HG03103 (cell line): ENCODE measurements at regions not wholly inside any gene's neighbourhood (a gene's known extent, or its start where the extent isn't known, plus 50 kb on each side); places are given as distances from the start of the nearest gene placed in this dataset.

Source experiments
- ATAC-seq: cut with Tn5 transposase; IDR thresholded peaks from one replicate; pipeline ENCODE4 v1.9.1; 2021; ENCODE audit warnings: low read depth; ENCODE audit not compliant: unreplicated experiment

GRCh38 chr20:41889126-41889843, 271.1 kb upstream of the CHD6 start:
- no peak for ATAC-seq

- no peak for ATAC-seq
Observed at GRCh38 chr20:41888434-41888833, 270.3 kb upstream of the CHD6 start.

- no peak for ATAC-seq
Observed at GRCh38 chr20:41887500-41887899, 269.3 kb upstream of the CHD6 start.

GRCh38 chr20:41881466-41882046, 263.4 kb upstream of the CHD6 start:
- no peak for ATAC-seq

- no peak for ATAC-seq
Observed at GRCh38 chr20:41879123-41879522, 260.9 kb upstream of the CHD6 start.

GRCh38 chr20:41877911-41878310, 259.7 kb upstream of the CHD6 start:
- ATAC-seq, result no peak

- ATAC-seq, result no peak
Observed at GRCh38 chr20:41874658-41875057, 256.5 kb upstream of the CHD6 start.

- ATAC-seq, result no peak
Observed at GRCh38 chr20:41872930-41873329, 254.8 kb upstream of the CHD6 start.

- ATAC-seq, result no peak
Observed at GRCh38 chr20:41870869-41871462, 252.8 kb upstream of the CHD6 start.

GRCh38 chr20:41869261-41869660, 251.1 kb upstream of the CHD6 start:
- ATAC-seq, result no peak

- no peak for ATAC-seq
Observed at GRCh38 chr20:41865938-41866337, 247.8 kb upstream of the CHD6 start.

- no peak for ATAC-seq
Observed at GRCh38 chr20:41862476-41862875, 244.3 kb upstream of the CHD6 start.

GRCh38 chr20:41861772-41862422, 243.7 kb upstream of the CHD6 start:
- no peak for ATAC-seq

GRCh38 chr20:41854765-41855164, 236.6 kb upstream of the CHD6 start:
- no peak for ATAC-seq

- ATAC-seq, result no peak
Observed at GRCh38 chr20:41853806-41854205, 235.6 kb upstream of the CHD6 start.

GRCh38 chr20:41848180-41848579, 230.0 kb upstream of the CHD6 start:
- ATAC-seq, result no peak

- ATAC-seq, result no peak
Observed at GRCh38 chr20:41837669-41838224, 219.6 kb upstream of the CHD6 start.

- no peak for ATAC-seq
Observed at GRCh38 chr20:41833739-41834138, 215.6 kb upstream of the CHD6 start.

GRCh38 chr20:41830702-41831101, 212.5 kb upstream of the CHD6 start:
- ATAC-seq, result no peak

GRCh38 chr20:41819436-41819835, 201.3 kb upstream of the CHD6 start:
- no peak for ATAC-seq

GRCh38 chr20:41818991-41819390, 200.8 kb upstream of the CHD6 start:
- no peak for ATAC-seq
